ENCODE measurements at regions not wholly inside any gene's neighbourhood (a gene's known extent, or its start where the extent isn't known, plus 50 kb on each side); places are given as distances from the start of the nearest gene placed in this dataset.

DNA sequence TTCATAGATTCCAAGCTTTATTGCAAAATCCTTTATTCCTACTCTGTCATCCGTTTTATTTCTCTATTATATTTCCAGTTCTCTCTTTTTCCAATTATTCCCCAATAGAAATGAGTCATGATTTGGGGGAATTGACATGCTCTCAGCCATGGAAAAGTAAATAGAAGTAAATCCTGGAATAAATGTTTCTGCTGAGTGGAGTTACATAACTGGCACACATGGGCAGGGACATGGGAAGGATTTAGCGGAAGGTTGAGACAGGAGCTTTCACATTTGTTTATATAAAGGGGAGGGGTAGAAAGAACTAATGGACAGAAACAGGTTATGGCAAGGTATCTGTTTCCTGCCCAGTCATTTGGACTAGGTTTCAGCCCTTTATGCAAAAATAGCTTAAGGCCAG, 221.6 kb downstream of the PLOD2 start:
- TF ChIP-seq, protein P1, sequence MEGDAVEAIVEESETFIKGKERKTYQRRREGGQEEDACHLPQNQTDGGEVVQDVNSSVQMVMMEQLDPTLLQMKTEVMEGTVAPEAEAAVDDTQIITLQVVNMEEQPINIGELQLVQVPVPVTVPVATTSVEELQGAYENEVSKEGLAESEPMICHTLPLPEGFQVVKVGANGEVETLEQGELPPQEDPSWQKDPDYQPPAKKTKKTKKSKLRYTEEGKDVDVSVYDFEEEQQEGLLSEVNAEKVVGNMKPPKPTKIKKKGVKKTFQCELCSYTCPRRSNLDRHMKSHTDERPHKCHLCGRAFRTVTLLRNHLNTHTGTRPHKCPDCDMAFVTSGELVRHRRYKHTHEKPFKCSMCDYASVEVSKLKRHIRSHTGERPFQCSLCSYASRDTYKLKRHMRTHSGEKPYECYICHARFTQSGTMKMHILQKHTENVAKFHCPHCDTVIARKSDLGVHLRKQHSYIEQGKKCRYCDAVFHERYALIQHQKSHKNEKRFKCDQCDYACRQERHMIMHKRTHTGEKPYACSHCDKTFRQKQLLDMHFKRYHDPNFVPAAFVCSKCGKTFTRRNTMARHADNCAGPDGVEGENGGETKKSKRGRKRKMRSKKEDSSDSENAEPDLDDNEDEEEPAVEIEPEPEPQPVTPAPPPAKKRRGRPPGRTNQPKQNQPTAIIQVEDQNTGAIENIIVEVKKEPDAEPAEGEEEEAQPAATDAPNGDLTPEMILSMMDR (IDR thresholded peaks at IDR 0.05; ENCODE audit: low read length) = no peak
- no peak for TF ChIP-seq EZH2 (IDR thresholded peaks at IDR 0.05; ENCODE audit: borderline replicate concordance, low read length)
